GM18502 (cell line): ENCODE measurements at regions not wholly inside any gene's neighbourhood (a gene's known extent, or its start where the extent isn't known, plus 50 kb on each side); places are given as distances from the start of the nearest gene placed in this dataset.
A peak's percentile ranks its signal among the peaks of the same experiment; 100 is the strongest.
"Not testable (repeated sequence)": the region's sequence is repeated elsewhere in the genome, so short reads cannot be mapped to it uniquely, and the experiment has no call there.

Experiments
- ATAC-seq: cut with Tn5 transposase; IDR thresholded peaks from one replicate; pipeline ENCODE4 v1.9.1; 2021; ENCODE audit warnings: mild to moderate bottlenecking; ENCODE audit not compliant: unreplicated experiment, poor library complexity

- ATAC-seq = no peak
These were observed 540.1 kb downstream of the NR2F2 start for GRCh38 chr15:96870580-96870979.

DNA sequence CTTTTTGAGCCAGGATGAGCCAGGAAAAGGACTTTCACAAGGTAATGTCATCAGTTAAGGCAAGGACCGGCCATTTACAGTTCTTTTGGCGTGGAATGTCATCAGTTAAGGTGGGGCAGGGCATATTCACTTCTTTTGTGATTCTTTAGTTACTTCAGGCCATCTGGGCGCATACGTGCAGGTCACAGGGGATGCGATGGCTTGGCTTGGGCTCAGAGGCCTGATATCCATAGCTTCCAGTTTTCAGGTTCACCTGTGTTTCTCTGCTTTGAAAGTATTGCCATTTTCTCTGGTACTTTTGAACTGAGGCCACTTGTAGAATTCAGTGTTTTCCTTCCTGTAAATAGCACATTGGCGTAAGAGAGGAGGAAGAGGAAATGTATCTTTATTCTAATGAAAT is 546.9 kb downstream of the NR2F2 start:
- ATAC-seq = not testable (repeated sequence)

DNA sequence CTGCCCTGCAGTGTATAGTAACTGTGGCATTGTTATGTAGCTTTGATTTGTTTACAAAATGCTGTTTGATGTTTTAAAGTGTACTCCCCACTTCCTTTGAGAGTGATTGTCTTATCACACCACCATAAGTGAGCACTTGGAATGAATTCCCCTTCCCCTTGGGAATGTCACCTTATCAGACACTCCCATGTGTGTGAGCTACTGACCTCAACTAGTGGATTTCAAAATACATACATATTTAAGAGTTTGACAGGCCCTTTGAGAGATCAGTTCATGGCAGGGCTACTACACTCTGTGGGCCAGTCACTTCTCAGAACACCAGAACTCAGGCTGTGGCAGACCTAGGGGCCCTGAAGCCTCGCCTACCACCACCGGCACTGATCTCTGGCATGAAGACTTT is 547.6 kb downstream of the NR2F2 start:
- no peak for ATAC-seq

DNA sequence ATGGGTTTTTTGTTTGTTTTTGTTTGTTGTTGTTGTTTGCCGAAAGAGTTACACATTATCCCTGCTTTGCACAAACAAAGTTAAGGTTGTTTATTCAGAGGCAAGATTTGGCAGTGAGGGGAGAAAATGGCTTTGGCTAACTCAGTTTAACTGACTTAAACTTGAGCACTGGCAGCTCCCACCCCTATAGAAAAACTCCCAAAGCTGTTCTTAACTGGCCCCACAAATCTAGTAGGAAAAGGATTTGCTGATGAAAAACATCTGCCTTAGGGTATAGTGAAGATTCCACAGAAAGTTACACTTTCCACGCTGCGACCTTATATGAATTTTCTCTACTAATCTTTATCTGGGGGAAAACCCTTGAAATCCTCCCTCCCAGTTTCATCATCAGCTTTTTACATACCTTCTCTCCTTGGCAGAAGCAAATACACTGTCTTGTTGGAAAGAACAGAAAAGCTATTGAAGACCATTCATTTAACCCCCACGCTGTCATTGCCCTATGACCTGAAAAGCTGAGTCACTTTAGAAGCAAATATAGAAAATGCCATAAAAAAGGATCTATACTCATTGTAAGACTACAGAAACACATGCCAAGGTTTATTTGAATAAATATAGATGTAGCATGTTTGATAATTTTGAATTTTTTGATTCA is 551.7 kb downstream of the NR2F2 start:
- ATAC-seq = no peak

GRCh38 chr15:96887730-96888129 is 557.2 kb downstream of the NR2F2 start:
- ATAC-seq = no peak

DNA sequence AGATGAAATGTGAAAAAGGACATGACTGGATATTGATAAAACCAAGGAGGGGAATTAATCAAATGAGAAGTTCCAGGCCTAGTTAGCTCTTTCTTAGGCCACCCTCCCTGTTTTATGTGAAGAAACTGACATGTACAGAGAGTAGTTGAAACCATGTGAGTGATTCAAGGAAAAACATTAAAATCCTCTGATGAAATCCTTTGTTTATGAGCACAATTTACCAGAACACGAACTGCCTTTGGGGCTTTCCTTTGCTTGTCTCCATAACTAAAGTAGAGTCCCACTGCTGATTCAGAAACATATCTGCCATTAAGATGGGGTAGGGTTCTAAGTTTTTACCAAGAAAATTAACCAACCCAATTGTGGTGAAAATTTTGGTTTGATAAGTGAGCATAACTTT is 558.3 kb downstream of the NR2F2 start:
- ATAC-seq = no peak

GRCh38 chr15:96889734-96890480 is 559.4 kb downstream of the NR2F2 start:
- peak; percentile 54 for ATAC-seq

DNA sequence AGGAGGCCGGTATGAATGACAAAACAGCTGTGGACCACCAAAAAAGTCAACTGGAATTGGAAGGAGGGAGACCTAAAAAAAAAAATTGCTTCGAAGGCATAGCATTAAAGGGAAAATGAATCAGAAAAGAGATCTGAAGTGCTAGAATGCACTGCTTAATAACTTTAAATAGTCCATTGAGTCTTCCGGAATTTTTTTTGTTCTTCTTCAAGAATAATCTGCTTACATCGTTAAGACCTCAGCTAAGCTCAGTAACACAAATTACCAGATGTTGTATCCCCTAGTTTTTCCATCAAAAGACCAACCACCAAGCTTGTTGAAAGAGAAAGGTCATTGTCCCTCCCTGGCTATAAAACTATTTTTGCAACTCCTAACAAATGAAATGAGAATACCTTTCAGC is 560.5 kb downstream of the NR2F2 start:
- no peak for ATAC-seq

DNA sequence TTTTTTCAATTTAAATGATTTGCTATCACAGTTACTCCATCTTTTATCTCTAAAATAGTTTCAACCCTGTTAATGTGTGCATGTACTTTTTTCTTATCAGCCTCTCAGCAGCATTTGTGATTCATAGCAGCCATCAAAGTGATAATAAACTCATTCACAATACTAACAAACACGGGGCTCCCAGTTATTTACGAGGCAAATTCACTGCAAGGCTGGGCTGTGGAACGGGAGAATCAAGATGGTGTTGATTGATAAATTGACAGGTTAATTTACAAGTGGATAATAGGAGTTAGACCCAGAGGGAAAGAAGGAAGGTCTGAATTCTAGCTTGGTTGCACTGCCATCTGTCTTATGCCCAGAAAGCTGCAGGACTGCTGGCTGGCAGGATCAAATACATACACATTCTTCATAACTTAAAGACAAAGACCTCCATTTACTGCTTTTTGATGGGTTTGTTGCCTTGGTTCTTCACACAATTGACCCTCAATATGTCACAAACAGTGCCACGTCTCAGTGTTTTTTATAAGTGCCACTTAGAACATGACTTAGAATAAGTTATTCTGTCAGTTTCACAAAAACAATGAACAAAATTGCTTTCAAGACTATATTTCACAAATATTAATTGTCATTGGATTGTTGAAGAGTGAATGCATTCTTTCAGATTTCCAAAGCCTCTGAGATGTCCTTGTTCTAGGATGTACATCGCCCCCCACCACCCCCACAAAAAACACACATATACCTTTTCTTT is 562.8 kb downstream of the NR2F2 start:
- ATAC-seq = no peak

GRCh38 chr15:96894659-96895058 is 564.2 kb downstream of the NR2F2 start:
- ATAC-seq = no peak

- no peak for ATAC-seq
These were observed 566.3 kb downstream of the NR2F2 start for GRCh38 chr15:96896766-96897165.

DNA sequence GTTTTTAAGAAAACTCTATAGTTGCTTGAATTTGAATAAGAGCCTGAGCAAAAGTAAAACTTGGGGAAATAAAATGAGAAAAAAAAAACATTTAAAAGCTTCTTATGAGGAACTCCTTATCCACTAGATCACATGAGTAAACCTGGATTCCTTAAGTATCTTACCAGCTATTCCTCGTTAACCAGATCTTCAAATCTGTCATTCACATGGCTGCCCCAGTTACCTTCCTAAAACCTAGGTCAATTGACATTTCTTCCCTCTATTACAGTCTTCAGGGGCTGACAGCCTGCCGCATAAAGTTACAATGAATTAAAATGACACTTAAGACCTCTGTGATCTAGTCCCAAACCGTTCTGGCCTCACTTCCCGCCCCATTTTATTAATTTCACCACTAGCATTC is 583.6 kb downstream of the NR2F2 start:
- no peak for ATAC-seq

DNA sequence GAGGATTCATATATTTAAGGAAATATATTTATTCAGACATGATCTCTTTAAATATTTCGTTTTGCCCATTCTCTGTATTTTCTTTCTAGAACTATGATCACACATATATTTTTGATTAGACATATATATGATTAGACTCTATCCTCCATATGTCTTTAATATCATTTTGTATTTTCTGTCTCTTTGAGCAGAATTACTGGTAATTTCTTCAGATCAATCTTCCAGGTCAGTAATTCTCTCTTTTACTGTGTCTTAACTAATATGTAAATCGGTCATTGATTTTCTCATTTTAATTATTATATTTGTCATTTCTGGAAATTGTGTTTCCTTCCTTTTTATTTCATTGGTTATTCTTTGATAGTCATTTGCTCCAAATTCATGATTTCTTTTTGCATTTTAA is 586.2 kb downstream of the NR2F2 start:
- ATAC-seq = no peak

DNA sequence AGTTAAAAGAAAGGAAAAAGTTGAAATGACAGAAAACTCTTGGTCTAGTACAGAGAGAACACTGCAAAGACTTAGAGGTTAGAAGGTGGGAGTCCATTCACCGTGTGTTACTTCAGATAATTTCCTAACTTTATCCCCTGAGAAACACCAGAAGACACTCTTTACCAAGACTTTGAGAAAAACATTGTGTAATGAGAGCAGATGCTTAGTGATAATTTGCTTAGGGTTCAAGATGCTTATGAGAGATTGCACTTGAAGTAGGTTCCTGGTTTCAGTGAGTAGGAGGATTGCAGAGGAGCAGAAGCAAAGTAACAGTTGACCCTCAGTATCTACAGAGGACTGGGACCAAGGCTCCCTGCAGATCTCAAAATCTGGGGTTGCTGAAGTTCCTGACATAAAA is 594.1 kb downstream of the NR2F2 start:
- ATAC-seq = no peak

DNA sequence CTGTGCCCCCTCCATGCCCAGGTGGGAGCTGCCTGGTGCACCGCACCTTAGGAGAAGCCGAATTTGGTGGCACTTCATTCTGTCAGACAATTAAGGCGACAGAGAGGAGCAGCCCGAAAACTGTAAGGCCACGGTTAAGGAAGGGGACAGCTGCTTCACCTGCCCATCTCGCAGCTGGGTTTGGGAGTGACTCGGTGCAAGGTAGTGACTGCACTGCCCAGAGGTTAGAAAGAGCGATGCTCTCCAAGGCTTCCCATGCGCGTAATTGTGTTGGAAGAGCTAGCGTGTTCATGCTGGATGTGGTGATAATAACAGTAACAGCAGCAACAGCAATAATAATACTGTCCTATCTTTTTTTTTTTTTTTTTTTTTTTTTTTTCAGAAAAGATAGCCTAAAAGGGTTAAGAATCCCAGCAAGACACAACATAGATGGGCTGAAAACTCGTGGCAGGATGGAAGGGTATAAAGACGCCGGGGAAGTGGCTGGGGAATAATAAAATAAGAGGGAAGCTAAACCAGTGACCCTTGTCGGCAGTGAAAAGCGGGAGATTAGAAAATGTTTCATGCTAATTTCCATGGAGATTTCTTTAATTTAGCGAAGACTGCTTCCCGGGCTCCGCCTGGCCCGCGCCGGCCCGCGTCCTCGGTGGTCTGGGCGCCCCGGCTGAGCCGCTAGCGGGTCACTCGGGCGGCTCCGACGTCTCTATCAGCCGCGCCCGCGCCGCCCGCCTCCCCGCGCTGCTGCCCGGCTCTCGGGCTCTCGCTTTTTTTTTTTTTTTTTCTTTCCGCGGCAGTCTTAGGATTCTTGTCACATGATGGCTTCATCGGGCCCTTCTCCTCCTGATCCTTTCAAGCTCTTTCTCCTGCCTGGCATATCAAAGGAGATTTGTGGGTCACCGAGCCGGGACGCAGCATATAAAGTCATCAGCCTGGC is 617.1 kb downstream of the NR2F2 start:
- no peak for ATAC-seq

- ATAC-seq = no peak
These were observed 618.5 kb downstream of the NR2F2 start for GRCh38 chr15:96948981-96949380.

- no peak for ATAC-seq
These were observed 628.2 kb downstream of the NR2F2 start for GRCh38 chr15:96958721-96959120.

GRCh38 chr15:96959501-96959900 is 629.0 kb downstream of the NR2F2 start:
- no peak for ATAC-seq

DNA sequence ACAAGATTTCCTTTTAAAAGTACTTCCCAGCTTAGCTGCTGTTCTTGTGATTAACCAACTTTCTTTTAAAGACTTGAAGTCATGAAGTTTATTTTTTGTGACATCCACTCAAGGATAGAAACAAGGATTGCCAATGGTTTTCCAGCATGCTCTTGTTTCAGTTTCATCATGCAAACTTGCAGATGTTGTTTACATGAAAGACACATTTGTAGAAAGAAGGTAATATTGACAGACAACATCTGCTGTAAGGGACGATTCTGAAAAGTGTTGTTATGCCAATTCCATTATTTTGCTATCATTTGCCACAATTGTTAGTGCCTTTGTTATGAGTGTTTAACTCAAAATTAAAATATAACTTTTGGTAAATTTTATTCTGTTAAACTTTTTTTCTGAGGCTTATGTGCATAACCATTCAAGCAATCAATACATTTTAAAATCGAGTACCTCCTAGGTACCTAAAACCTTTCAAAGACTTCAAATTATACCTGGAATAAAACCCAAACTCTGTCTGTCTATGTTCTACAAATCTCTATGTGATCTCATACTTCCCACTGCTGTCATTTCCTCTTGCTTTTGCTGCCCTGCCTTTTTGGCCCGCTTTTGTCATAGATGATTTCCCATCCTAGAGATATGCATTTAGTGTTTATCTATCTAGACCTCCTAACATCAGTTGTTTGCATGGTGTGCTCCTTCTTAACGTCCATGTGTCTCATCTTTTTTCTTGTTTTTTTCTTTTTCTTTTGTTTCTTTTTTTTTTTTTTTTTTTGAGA is 630.4 kb downstream of the NR2F2 start:
- ATAC-seq = no peak

DNA sequence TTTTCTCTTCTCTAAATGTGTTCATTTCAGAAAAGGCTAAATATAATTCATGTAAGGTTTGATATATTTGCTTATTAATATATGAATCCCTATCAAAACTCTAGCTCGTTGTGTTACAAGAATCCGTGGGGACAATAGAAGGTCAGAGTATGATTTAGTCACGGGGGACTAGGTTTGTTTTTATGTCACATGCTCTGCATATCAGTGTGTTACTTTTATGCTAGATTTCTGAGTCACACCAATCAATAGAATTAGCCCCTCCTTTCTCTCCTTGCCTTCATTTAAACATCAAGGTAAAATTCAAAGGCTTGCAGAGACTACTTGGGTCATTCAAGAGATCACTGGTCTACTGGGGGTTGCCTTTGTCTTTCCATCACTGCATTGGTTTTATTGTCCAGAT is 636.1 kb downstream of the NR2F2 start:
- ATAC-seq = no peak
